Liver (tissue), 3 donors: ENCODE measurements at regions not wholly inside any gene's neighbourhood (a gene's known extent, or its start where the extent isn't known, plus 50 kb on each side); places are given as distances from the start of the nearest gene placed in this dataset.
A peak's percentile ranks its signal among the peaks of the same experiment; 100 is the strongest.
"Not testable (repeated sequence)": the region's sequence is repeated elsewhere in the genome, so short reads cannot be mapped to it uniquely, and the experiment has no call there.

Source experiments
- JUND ChIP-seq, 2 donors: IDR thresholded peaks; 2 replicates each; pipeline ENCODE4 v1.6.1; 2016; ENCODE audit warnings: antibody characterized with exemption in 2 of 2
- TF ChIP-seq, protein P1 (sequence below): fragments of 150-350 bp; IDR thresholded peaks from 2 replicates; pipeline ENCODE4 v1.5.1; 2017; ENCODE audit warnings: improper control_type of control experiment, low read depth, low read length; ENCODE audit not compliant: missing input control
- TF ChIP-seq, protein P2 (sequence below): IDR thresholded peaks from 2 replicates; pipeline ENCODE4 v1.6.1; 2016; ENCODE audit warnings: antibody characterized with exemption, mild to moderate bottlenecking
- TF ChIP-seq, protein P3 (sequence below): IDR thresholded peaks from 2 replicates; pipeline ENCODE4 v1.6.1; 2016; ENCODE audit warnings: antibody characterized with exemption
- donor health status: healthy.
- donor health status: healthy.

DNA sequence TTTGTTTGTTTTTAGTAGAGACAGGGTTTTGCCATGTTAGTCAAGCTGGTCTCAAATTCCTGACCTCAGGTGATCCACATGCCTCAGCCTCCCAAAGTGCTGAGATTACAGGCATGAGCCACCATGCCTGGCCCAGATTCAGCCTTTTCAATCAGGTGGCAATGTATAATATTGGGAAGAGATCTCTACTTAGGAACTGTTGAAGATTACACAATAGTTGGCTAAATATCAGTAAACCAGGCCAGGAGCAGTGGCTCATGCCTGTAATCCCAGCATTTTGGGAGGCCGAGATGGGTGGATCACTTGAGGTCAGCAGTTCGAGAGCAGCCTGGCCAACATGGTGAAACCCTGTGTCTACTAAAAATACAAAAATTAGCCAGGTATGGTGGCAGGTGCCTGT is 101.1 kb upstream of the LOC128125822 start:
- TF ChIP-seq, protein P1, sequence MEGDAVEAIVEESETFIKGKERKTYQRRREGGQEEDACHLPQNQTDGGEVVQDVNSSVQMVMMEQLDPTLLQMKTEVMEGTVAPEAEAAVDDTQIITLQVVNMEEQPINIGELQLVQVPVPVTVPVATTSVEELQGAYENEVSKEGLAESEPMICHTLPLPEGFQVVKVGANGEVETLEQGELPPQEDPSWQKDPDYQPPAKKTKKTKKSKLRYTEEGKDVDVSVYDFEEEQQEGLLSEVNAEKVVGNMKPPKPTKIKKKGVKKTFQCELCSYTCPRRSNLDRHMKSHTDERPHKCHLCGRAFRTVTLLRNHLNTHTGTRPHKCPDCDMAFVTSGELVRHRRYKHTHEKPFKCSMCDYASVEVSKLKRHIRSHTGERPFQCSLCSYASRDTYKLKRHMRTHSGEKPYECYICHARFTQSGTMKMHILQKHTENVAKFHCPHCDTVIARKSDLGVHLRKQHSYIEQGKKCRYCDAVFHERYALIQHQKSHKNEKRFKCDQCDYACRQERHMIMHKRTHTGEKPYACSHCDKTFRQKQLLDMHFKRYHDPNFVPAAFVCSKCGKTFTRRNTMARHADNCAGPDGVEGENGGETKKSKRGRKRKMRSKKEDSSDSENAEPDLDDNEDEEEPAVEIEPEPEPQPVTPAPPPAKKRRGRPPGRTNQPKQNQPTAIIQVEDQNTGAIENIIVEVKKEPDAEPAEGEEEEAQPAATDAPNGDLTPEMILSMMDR, result not testable (repeated sequence)
- peak in 1 of 2 donors; percentile 20 for TF ChIP-seq JUND (IDR thresholded peaks at IDR 0.05)
- TF ChIP-seq, protein P2, sequence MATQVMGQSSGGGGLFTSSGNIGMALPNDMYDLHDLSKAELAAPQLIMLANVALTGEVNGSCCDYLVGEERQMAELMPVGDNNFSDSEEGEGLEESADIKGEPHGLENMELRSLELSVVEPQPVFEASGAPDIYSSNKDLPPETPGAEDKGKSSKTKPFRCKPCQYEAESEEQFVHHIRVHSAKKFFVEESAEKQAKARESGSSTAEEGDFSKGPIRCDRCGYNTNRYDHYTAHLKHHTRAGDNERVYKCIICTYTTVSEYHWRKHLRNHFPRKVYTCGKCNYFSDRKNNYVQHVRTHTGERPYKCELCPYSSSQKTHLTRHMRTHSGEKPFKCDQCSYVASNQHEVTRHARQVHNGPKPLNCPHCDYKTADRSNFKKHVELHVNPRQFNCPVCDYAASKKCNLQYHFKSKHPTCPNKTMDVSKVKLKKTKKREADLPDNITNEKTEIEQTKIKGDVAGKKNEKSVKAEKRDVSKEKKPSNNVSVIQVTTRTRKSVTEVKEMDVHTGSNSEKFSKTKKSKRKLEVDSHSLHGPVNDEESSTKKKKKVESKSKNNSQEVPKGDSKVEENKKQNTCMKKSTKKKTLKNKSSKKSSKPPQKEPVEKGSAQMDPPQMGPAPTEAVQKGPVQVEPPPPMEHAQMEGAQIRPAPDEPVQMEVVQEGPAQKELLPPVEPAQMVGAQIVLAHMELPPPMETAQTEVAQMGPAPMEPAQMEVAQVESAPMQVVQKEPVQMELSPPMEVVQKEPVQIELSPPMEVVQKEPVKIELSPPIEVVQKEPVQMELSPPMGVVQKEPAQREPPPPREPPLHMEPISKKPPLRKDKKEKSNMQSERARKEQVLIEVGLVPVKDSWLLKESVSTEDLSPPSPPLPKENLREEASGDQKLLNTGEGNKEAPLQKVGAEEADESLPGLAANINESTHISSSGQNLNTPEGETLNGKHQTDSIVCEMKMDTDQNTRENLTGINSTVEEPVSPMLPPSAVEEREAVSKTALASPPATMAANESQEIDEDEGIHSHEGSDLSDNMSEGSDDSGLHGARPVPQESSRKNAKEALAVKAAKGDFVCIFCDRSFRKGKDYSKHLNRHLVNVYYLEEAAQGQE, result not testable (repeated sequence)
- TF ChIP-seq, protein P3, sequence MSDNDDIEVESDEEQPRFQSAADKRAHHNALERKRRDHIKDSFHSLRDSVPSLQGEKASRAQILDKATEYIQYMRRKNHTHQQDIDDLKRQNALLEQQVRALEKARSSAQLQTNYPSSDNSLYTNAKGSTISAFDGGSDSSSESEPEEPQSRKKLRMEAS, result peak; percentile 60
